Mucosa of stomach (tissue), 1 donor: ENCODE measurements at regions not wholly inside any gene's neighbourhood (a gene's known extent, or its start where the extent isn't known, plus 50 kb on each side); places are given as distances from the start of the nearest gene placed in this dataset.

ENCODE experiments used
- H3K27me3 ChIP-seq: one replicate; pipeline ENCODE4 v1.7.0; 2013; ENCODE audit warnings: mild to moderate bottlenecking, low read length; ENCODE audit not compliant: control insufficient read depth, insufficient read depth
- H3K36me3 ChIP-seq: one replicate; pipeline ENCODE4 v1.7.0; 2013; ENCODE audit warnings: low read length; ENCODE audit not compliant: control insufficient read depth, insufficient read depth
- H3K4me1 ChIP-seq: one replicate; pipeline ENCODE4 v1.7.0; 2013; ENCODE audit warnings: mild to moderate bottlenecking, low read length; ENCODE audit not compliant: control insufficient read depth, insufficient read depth
- H3K4me3 ChIP-seq: one replicate; pipeline ENCODE4 v1.7.0; 2013; ENCODE audit warnings: low read length
- H3K9ac ChIP-seq: one replicate; pipeline ENCODE4 v1.7.0; 2013; ENCODE audit warnings: mild to moderate bottlenecking, low read length, moderate library complexity
- H3K9me3 ChIP-seq: one replicate; pipeline ENCODE4 v1.7.0; 2013; ENCODE audit warnings: mild to moderate bottlenecking, low read length, moderate library complexity; ENCODE audit not compliant: control insufficient read depth
- donor health status: Pancreatic carcinoma.

DNA sequence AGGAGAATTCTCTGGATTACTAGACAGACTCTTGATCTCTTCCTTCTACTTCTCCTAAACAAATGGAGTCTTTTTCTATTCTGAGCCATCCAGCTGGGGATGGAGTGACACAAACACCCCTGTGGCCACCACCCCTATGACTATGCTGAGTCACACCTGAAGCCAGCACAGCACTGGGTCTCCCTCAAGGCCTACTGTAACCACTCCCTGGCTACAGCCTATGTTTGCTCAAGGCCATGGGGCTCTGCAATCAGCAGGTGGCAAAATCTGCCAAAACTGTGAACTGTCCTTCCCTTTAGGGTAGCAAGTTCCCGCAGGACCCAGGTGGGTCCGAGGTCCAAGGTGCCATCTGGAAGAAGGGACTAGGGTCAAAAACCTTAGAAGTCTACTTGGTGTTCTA lies 132.3 kb downstream of the TINAG start:
- H3K9me3 ChIP-seq = no peaks in the 10 kb centered on the region
- H3K4me3 ChIP-seq = no peak overlapping the region
- no peaks in the 10 kb centered on the region for H3K4me1 ChIP-seq
- no peaks in the 10 kb centered on the region for H3K36me3 ChIP-seq
- H3K27me3 ChIP-seq = no peaks in the 10 kb centered on the region
- no peak overlapping the region for H3K9ac ChIP-seq

DNA sequence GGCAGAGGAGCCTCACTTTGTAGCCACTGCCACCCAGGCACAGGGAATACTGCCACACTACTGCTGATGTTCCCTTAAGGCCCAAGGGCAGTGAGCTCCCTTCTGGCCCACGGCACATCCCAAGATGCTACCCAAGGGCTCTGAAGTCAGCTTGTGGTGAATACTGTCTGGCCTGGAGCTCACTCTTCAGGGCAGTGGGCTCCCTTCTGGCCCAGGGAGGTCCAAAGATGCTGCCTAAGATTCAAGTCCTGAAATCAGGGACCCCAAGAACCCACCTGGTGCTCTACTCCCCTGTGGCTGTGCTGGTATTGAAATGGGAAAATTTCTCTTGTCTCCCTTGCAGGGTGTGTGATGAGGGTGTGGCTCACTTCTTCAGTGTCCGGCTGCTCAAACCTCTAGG lies 132.8 kb downstream of the TINAG start:
- Histone ChIP-seq H3K36me3 (no peaks in the 10 kb centered on the region), H3K4me1 (no peaks in the 10 kb centered on the region), H3K27me3 (no peaks in the 10 kb centered on the region), H3K4me3 (no peak overlapping the region), H3K9ac (no peak overlapping the region), H3K9me3 (no peaks in the 10 kb centered on the region)

DNA sequence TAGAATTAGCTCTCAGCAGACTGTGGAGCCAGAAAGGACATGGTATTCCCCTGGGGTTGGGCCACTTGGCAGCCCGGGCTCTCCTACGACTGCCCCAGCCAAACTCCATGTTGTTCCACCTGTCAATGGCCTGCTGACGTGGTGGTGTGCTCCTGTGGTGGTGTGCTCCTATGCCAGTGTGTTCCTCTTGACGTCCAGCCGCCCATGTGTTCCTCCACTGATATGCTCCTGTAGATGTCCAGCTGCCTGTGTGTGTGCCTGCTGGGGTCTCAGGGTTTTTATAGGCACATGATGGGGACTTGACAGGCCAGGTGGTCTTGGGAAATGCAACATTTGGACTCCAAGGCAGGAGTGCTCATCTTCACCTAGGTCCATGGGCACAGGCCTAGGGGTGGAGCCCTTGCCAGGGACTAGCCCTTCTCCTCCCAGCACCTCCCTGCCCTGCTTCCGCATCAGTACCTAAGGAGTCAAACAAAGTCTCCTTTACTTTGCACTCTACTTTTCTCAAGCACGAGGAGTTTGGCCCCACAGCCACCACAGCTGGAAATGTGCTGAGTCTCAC lies 133.5 kb downstream of the TINAG start:
- H3K27me3 ChIP-seq = no peaks in the 10 kb centered on the region
- H3K4me3 ChIP-seq = no peak overlapping the region
- H3K36me3 ChIP-seq = no peaks in the 10 kb centered on the region
- no peaks in the 10 kb centered on the region for H3K9me3 ChIP-seq
- H3K4me1 ChIP-seq = no peaks in the 10 kb centered on the region
- no peak overlapping the region for H3K9ac ChIP-seq

DNA sequence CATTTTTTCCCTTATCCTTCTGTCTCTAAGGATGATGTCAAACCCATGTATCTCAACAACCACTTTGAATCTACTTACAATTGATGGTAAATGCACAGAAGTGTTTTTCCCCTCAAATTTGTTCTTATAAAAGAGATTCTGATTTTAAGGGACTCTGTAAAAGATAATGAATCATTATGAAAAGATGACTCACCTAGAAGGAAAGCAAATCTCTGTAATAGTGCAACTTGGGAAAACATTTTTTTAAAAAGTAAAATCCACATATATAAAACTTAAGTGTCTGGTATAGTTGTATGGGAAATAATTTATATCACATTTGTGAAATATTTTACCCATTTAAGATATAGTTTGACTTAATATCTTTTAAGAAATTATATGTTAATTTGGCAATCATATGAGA lies 137.0 kb downstream of the TINAG start:
- no peaks in the 10 kb centered on the region for H3K27me3 ChIP-seq
- H3K4me1 ChIP-seq = no peaks in the 10 kb centered on the region
- no peaks in the 10 kb centered on the region for H3K9me3 ChIP-seq
- H3K9ac ChIP-seq = no peak overlapping the region
- no peak overlapping the region for H3K4me3 ChIP-seq
- no peaks in the 10 kb centered on the region for H3K36me3 ChIP-seq

DNA sequence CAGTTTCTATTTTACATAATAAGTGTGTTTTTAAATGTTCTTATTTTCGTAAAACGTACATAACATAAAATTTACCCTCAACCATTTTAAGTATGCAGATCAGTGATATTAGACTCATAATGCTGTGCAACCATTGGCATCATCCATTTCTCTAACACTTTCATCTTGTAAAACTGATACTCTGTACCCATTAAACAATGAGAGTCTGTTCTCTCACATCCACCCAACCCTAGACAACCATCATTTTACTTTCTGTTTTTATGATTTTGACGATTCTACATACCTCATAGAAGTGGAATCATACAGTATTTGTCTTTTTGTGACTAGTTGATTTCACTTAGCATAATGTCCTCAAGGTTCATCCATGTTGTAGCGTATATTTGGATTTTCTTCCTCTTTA lies 140.4 kb downstream of the TINAG start:
- Histone ChIP-seq H3K36me3 (no peaks in the 10 kb centered on the region), H3K4me1 (no peaks in the 10 kb centered on the region), H3K9me3 (no peaks in the 10 kb centered on the region), H3K4me3 (no peak overlapping the region), H3K9ac (no peak overlapping the region), H3K27me3 (no peaks in the 10 kb centered on the region)

DNA sequence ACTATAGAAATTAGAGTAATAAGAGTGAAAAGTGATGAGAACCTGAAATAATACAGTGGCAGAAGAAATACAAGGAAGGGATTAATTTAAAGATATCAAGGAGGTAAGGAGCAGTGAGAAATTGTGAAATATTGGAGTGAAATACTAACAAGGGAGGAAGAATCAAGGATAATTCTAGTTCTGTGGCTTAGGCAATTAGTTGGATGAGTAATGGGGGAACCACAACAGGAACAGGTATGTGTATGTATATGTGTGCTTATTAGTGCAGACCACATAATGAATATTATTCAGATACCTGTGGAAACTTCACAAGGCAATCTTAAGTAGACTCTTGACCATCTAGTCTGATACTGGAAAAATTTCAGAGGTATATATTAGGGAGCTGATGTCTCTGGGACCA lies 143.3 kb downstream of the TINAG start:
- Histone ChIP-seq H3K9me3 (no peaks in the 10 kb centered on the region), H3K9ac (no peak overlapping the region), H3K36me3 (no peaks in the 10 kb centered on the region), H3K4me1 (no peaks in the 10 kb centered on the region), H3K27me3 (no peaks in the 10 kb centered on the region), H3K4me3 (no peak overlapping the region)

DNA sequence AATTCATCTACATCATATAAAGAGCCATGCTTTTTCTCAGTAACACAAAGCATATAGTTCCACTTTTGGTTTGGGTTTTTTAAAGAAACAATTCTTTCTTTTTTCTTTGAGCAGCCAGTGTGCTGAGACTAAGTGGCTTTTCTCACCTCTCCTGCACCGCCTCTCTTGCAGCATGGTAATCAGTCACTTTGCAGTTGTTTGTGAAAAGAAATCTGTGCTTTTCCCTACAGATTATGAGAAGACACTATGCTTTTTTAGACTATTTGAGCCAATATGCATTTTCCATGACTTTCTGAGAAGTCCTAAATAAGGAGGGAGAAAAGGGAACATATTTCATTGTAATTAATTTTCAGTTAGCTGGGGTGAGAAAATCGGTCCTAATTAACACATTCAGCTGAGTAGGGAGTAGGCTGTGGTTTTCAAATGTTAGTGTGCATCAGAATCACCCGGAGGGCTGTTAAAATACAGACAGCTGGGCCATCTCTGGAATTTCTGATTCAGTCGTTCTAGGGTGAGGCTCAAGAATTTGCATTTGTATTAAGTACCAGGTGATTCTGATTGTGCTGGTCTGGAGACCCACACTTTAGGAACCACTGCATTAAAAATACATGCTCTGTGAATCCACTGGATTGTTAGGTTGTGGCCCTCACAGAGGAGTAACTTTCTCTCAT lies 155.2 kb downstream of the TINAG start:
- Histone ChIP-seq H3K4me1 (no peaks in the 10 kb centered on the region), H3K9ac (no peak overlapping the region), H3K27me3 (no peaks in the 10 kb centered on the region), H3K36me3 (no peaks in the 10 kb centered on the region), H3K9me3 (no peaks in the 10 kb centered on the region), H3K4me3 (no peak overlapping the region)

DNA sequence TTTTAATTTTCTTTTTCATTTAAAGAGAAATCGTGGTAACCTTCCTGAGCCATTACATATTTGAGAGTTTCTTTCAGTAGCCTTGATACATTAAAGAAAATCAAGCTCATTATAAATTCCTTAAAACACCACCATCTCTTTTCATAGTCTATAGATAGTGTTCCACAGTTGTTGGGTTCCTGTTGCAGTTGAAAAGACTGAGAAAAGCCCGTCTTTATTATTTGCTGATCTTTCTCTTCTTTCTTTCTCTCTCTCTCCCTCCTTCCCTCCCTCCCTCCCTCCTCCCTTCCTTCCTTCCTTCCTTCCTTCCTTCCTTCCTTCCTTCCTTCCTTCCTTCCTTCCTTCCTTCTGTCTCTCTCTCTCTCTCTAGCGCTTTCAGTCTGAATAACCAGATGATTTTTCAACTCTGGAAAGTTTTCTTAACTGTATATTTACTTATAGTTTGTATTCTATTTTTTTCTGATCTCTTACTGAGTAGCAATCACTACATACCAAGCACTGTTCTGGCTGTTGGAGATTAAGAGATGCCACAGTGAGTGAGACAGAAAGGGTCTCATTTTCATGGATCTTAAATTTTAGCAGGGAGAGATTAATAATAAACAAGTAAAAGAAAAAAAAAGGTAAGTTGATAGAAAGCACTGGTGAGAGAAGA lies 157.5 kb downstream of the TINAG start:
- no peaks in the 10 kb centered on the region for H3K36me3 ChIP-seq
- no peak overlapping the region for H3K4me3 ChIP-seq
- H3K27me3 ChIP-seq = no peaks in the 10 kb centered on the region
- no peak overlapping the region for H3K9ac ChIP-seq
- no peaks in the 10 kb centered on the region for H3K9me3 ChIP-seq
- no peaks in the 10 kb centered on the region for H3K4me1 ChIP-seq

DNA sequence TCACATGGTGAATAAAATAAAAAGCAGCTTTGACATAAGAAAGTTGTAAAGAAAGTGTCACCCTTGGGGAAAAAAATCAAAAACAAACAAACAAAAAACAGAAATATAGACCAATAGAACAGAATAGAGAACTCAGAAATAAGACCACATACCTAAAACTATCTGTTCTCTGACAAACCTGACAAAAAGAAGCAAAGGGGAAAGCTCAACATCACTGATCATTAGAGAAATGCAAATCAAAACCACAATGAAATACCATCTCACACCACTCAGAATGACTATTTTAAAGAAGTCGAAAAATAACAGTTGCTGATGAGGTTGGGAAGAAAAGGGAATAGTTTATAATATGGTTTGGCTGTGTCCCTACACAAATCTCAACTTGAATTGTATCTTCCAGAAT lies 159.1 kb downstream of the TINAG start:
- Histone ChIP-seq H3K36me3 (no peaks in the 10 kb centered on the region), H3K27me3 (no peaks in the 10 kb centered on the region), H3K9ac (no peak overlapping the region), H3K4me1 (no peaks in the 10 kb centered on the region), H3K9me3 (no peaks in the 10 kb centered on the region), H3K4me3 (no peak overlapping the region)

DNA sequence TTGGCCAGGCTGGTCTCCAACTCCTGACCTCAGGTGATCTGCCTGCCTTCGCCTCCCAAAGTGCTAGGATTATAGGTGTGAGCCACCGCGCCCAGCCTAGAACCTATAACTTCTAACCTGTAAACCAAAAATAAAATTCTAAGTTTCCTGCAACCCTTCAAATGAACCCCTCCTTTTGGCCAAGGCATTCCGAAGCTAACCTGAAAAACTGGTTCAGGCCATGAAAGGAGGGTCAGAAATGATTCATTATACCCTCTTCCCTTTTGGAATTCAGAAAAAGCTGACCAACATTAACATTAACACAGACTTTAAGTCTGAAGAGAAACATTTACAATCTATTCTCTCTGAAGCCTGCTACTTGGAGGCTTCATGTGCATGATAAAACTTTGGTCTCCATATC lies 165.1 kb downstream of the TINAG start:
- Histone ChIP-seq H3K9ac (no peak overlapping the region), H3K36me3 (no peaks in the 10 kb centered on the region), H3K4me1 (no peaks in the 10 kb centered on the region), H3K27me3 (no peaks in the 10 kb centered on the region), H3K9me3 (no peaks in the 10 kb centered on the region), H3K4me3 (no peak overlapping the region)

DNA sequence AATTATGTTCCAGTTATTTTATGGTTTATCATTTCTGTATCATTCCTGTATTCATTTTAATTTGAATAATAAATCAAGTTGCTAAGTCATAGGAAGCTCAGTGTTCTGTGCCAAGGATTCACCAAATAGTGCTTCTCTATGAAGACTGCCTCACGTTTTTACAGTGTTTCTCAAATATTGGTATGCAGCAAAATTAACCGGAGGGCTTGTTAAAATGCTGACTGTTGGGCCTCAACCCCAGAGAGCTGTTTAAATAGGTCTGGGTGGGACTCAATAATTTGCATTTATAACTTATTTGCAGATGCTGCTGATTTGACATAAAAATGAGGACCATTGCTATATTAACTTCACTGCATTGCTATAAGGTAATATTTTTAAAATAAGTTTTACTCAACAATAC lies 166.7 kb downstream of the TINAG start:
- no peaks in the 10 kb centered on the region for H3K4me1 ChIP-seq
- no peaks in the 10 kb centered on the region for H3K36me3 ChIP-seq
- H3K9me3 ChIP-seq = no peaks in the 10 kb centered on the region
- H3K27me3 ChIP-seq = no peaks in the 10 kb centered on the region
- no peak overlapping the region for H3K4me3 ChIP-seq
- no peak overlapping the region for H3K9ac ChIP-seq

DNA sequence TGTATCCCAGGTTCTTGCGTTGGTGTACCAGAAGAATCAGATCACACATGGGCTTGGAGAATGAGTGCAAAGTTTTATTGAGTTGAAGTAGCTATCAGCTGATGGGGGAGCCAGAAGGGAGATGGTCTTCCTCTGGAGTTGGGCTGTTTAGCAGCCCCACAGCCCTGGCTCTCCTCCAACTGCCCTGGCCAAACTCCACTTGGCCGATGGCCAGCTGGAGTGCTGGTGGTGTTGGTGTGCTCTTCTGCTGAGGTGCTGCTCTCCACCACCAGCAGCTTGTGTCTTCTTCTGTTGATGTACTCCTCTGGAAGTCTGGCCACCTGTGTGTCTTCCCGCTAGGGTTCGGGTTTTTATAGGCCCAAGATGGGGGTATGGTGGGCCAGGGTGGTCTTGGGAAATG lies 172.8 kb downstream of the TINAG start:
- Histone ChIP-seq H3K4me1 (no peaks in the 10 kb centered on the region), H3K27me3 (no peaks in the 10 kb centered on the region), H3K4me3 (no peak overlapping the region), H3K9ac (no peak overlapping the region), H3K36me3 (no peaks in the 10 kb centered on the region), H3K9me3 (no peaks in the 10 kb centered on the region)
